GM19043 (cell line): ENCODE measurements at regions not wholly inside any gene's neighbourhood (a gene's known extent, or its start where the extent isn't known, plus 50 kb on each side); places are given as distances from the start of the nearest gene placed in this dataset.

Source experiments
- ATAC-seq: cut with Tn5 transposase; IDR thresholded peaks from one replicate; pipeline ENCODE4 v1.9.1; 2021; ENCODE audit warnings: low read depth; ENCODE audit not compliant: unreplicated experiment

DNA sequence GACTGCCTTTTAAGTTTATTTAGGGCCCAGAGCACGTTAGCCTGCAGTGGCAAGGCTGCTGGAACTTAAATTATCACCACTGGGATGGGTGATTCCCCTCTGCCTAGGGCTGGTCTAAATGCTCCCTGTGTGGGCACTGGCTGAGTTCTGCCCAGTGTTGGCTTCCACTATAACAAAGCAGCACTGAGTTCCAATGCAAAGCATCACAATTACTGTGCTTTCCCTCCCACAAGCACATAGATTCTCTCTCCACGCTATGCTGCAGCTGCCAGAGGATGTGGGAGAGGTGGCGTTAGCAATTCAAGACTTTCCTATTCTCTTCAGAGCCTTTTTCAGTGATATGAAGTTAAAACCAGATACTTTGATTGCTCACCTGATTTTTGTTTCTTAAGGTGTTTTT lies 328.9 kb upstream of the DDX18 start:
- ATAC-seq, result no peak

- ATAC-seq, result no peak
These were observed 328.4 kb upstream of the DDX18 start for GRCh38 chr2:117486081-117486480.

GRCh38 chr2:117492209-117492851 lies 322.2 kb upstream of the DDX18 start:
- ATAC-seq, result no peak

GRCh38 chr2:117500721-117501120 lies 313.8 kb upstream of the DDX18 start:
- no peak for ATAC-seq

DNA sequence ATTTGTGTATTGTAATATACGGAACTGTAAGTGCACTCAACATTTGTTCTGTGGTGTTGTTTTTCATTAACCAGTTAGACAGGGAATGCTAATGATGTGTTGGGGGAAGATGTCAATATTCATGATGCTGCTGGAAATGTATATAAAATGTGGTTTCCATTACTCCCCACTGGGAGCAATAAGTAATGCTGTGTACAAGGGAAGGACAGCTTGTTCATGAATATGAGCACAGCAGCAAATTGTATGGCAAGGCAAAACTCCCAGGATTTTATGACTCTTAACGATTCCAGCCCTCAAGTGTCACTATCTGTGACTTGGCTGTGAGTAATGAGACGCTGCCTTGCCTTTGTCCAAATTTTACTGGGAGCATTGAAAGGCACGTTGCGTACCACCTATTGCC lies 312.4 kb upstream of the DDX18 start:
- no peak for ATAC-seq

- no peak for ATAC-seq
These were observed 302.2 kb upstream of the DDX18 start for GRCh38 chr2:117512307-117512706.

DNA sequence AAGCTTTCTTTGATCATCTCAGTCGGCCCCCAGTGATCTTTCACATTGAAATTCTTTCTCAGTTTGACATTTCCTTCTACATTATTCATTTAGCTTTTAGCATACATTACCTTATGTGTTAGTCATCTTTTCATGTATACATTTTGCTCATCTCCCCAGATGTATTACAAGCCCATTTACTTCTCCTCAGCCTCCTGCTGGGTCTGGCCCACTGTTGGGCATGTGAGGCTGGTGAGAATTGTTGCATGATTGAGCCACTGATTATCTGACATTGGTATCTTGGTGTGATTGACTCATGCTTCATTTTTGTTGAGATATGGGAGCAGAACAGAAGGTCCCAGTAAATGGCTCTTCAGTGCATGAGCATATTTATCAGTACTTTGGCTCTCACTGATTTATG lies 300.1 kb upstream of the DDX18 start:
- no peak for ATAC-seq

GRCh38 chr2:117519238-117519637 lies 295.3 kb upstream of the DDX18 start:
- ATAC-seq, result no peak

GRCh38 chr2:117519721-117520120 lies 294.8 kb upstream of the DDX18 start:
- no peak for ATAC-seq

DNA sequence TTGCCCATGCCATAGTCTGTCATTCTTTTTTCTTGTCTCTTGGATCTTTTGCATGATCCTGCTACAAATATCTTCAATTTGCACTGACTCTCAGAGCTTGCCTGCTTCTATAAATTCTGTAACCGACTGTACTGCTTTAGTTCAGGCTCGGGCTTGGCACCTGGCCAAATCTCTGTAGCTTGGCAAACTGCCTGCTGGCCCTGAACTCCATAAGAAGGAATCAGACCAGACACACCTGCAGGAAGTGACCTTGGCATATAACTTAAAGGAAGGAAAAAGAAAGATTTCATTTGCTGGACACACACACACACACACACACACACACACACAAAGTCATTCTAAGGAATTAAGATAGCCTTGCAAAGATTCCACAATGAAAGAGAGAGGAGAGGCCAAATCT lies 291.2 kb upstream of the DDX18 start:
- no peak for ATAC-seq

GRCh38 chr2:117523711-117524238 lies 290.7 kb upstream of the DDX18 start:
- ATAC-seq, result no peak

DNA sequence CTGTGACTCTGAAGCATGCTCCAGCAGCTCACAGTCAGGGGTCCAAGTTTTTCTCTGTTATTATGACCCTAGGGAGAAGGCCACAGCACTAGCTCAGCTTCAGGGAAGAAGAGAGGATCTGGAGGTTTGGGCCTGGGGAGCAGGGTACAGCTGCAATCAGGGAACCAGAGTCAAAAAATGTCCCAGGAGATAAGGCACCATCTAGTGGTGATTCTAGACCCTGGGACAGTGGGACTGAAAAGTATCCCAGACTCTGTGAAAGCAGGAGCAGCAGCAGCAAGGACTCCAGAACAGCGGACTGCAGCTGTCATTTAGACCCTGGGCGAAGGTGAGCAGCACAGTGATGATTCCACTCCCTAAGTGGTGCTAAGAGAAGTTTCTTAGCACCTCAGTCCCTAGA lies 278.4 kb upstream of the DDX18 start:
- ATAC-seq, result no peak

DNA sequence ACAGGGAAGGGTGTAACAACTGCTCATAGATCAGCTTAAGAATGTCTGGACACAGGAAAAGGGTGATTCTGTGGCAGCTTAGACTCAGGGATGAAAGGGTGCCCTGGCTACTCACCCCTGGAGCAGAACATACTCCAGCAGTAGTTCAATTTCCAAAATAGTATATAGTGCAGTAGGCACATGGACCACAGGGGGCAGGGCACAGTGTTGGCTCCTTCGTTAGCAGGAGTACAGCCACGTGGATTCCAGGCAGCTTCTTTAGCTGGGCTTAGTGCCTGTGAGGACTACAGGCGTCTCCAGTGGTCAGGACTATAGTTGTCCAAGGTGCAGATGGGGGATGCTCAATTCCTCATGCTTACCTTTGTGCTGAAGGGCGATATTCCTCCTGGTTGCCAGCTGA lies 277.5 kb upstream of the DDX18 start:
- ATAC-seq, result no peak

DNA sequence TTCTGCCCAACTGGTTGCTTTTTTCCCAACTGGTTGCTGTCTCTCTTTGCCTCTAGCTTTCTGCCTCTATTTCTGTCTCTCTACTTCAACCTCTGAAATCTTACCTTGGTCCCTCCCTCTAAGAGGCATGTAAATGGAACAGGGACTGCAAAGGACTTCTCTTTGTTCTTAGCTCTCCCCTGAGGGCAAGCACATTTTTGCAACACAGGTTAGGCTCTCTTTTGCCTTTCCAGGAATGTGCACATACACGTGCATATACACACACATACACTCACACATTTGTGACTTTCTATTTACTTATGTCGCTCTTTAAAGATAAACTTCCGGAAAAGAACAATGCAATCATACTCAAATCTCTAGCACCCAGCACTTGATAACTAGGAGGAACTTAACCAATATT lies 262.6 kb upstream of the DDX18 start:
- no peak for ATAC-seq

- ATAC-seq, result no peak
These were observed 261.0 kb upstream of the DDX18 start for GRCh38 chr2:117553448-117553847.

GRCh38 chr2:117555965-117556364 lies 258.5 kb upstream of the DDX18 start:
- no peak for ATAC-seq

DNA sequence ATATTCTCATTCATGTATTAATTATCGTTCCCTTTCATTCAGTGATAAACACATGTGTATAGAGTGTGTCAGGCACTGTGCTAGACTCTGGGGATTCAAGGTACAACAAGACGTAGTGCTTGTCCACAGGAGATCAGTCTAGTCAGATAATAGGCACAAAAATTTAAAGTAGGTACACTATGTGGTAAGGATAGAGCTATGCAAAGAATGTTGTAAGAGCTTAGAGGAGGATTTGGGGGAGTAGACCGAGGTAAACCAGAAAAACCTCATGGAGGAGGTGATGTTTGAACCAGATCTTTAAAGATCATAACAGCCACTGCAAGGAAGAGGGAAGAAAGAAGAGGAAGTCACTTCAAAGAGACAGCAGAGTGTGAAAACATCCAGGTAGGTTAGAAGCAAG lies 256.9 kb upstream of the DDX18 start:
- ATAC-seq, result no peak

DNA sequence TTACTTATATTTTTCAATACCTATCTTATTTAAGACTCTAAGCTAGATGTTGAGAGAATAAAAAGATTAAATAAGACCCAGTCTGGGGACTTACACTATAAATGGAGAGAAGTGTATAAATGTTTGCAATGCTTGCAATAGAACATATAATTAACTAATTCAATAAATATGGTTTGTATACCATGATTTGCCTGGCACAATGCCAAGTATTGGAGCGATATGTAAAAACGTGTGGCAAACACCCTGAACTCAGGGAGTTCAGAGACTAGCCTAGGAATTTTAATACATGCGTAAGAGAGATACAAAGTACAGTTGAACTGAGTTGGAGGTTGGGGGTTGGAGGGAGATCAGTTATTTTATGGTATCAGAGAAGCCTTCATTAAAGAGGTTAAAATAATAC lies 251.8 kb upstream of the DDX18 start:
- no peak for ATAC-seq

- ATAC-seq, result no peak
These were observed 242.7 kb upstream of the DDX18 start for GRCh38 chr2:117571590-117572349.

DNA sequence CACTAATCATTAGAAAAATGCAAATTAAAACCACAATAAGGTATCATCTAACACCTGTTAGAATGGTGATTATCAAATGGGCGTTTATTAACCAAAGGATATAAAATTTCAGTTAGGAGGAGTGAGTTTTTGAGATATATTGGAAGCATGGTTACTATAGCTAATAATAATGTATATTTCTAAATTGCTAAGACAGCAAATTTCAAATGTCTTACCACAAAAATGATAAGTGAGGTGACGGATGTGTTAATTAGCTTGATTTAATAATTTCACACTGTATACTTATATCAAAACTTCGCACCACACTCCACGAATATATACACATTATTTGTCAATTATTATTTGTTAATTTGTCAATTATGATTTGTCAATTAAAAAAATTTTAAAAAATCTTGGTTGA lies 227.2 kb upstream of the DDX18 start:
- ATAC-seq, result no peak

GRCh38 chr2:117603060-117603459 lies 211.4 kb upstream of the DDX18 start:
- ATAC-seq, result no peak

DNA sequence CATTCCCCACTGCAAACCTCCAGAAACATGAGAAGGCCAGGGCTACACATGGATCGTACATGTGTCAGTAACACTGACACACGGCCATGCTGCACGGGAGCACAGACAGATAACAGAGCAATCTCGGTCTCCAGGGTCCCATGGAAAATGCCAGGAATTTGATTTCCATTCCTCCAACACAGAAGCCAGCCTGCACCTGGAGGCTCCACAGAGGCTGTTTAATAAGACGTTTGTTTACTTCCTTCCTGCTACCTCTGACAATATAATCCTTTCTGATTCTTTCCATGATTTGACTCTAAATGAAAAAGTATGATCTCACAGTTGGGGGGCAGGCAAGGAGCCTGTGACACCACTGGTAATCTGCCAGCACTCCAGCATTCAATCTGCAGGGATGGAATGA lies 210.9 kb upstream of the DDX18 start:
- no peak for ATAC-seq
